ENCODE measurements at regions not wholly inside any gene's neighbourhood (a gene's known extent, or its start where the extent isn't known, plus 50 kb on each side); places are given as distances from the start of the nearest gene placed in this dataset.

DNA sequence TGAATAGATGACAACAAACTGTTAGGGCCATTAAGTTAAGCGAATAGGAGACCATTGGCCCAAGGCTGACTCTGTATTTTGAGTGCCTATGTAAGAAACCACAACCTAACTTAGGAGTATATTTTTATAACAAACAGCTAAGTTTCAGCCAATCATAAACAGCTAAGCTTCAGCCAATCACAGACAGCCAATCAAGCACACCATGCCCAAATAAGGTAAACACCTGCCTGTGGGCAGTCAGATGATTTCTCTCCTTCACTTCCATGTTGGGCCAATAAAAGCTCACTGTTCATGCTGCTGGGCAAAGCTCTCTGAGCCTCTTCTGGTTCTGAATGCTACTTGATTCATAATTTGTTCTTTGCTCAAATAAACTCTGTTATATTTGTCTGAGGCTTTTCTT is 344.6 kb downstream of the BTG1 start:
- peaks cover 4 to 9% of the 10 kb centered on the region in 2 donors for H3K9me3 ChIP-seq
- no peak overlapping the region for H3K4me3 ChIP-seq
- no peak for DNase-seq
- no peak for TF ChIP-seq EP300 (IDR thresholded peaks at IDR 0.05; ENCODE audit: low read depth)
- TF ChIP-seq POLR2A (IDR thresholded peaks at IDR 0.05), result no peak
- TF ChIP-seq CTCF (IDR thresholded peaks at IDR 0.05), result no peak
- no peak for TF ChIP-seq POLR2AphosphoS5 (IDR thresholded peaks at IDR 0.05)
- in situ Hi-C loops (cut with MboI; ENCODE audit: low pct_ligation_motif_present in 1 of 4, low pct_unique_long_range_greater_than_20kb in 1 of 4, low sequenced_read_pairs in 3 of 4) (loop anchor here in 3 of 4 donors (25.0 kb wide), 3 partner anchors 336 to 761 kb away; partner anchors contain the start of gene BTG1 (in 1 of the 3)), intact Hi-C loops (cut with DNase I; ENCODE audit: low total_unique reads) (no loop called here)
- no peak overlapping the region for H3K27ac ChIP-seq
- H3K27me3 ChIP-seq, result no peaks in the 10 kb centered on the region
- 93% methylated on average over 1 of the region's 1 CpG; no CpG with 5 or more reads in 1 of the 2 donors for WGBS, 2 donors (ENCODE audit: low coverage in 1 of 2)
- no peaks in the 10 kb centered on the region for H3K4me1 ChIP-seq
- H3K36me3 ChIP-seq, result no peaks in the 10 kb centered on the region

- Histone ChIP-seq H3K9me3 (no peaks in the 10 kb centered on the region), H3K27me3 (no peaks in the 10 kb centered on the region), H3K4me1 (no peaks in the 10 kb centered on the region), H3K4me3 (no peak overlapping the region), H3K27ac (no peak overlapping the region), H3K36me3 (no peaks in the 10 kb centered on the region)
- WGBS, 2 donors (ENCODE audit: low coverage in 1 of 2), result 80 to 93% methylated on average over 1 to 2 of the region's 2 CpGs
- in situ Hi-C loops (cut with MboI; ENCODE audit: low pct_ligation_motif_present in 1 of 4, low pct_unique_long_range_greater_than_20kb in 1 of 4, low sequenced_read_pairs in 3 of 4), result no loop called here
- no peak for DNase-seq
- TF ChIP-seq EP300 (IDR thresholded peaks at IDR 0.05; ENCODE audit: low read depth), result no peak
- no peak for TF ChIP-seq CTCF (IDR thresholded peaks at IDR 0.05)
- no peak for TF ChIP-seq POLR2A (IDR thresholded peaks at IDR 0.05)
- TF ChIP-seq POLR2AphosphoS5 (IDR thresholded peaks at IDR 0.05), result no peak
- intact Hi-C loops (cut with DNase I; ENCODE audit: low total_unique reads), result loop anchor here (10.0 kb wide), 1 partner anchor 1429 kb away; no protein-coding TSS in a partner anchor
These were observed 352.0 kb downstream of the BTG1 start for GRCh38 chr12:91793676-91794075.

GRCh38 chr12:91792597-91792996 is 353.0 kb downstream of the BTG1 start:
- in situ Hi-C loops (cut with MboI; ENCODE audit: low pct_ligation_motif_present in 1 of 4, low pct_unique_long_range_greater_than_20kb in 1 of 4, low sequenced_read_pairs in 3 of 4) (no loop called here), intact Hi-C loops (cut with DNase I; ENCODE audit: low total_unique reads) (loop anchor here (10.0 kb wide), 1 partner anchor 1428 kb away; no protein-coding TSS in a partner anchor)
- 91% methylated on average over 1 of the region's 1 CpG for WGBS, 2 donors (ENCODE audit: low coverage in 1 of 2)
- Histone ChIP-seq H3K4me3 (no peak overlapping the region), H3K36me3 (no peaks in the 10 kb centered on the region), H3K27me3 (no peaks in the 10 kb centered on the region), H3K9me3 (no peaks in the 10 kb centered on the region), H3K27ac (no peak overlapping the region), H3K4me1 (no peaks in the 10 kb centered on the region)
- no peak for DNase-seq
- TF ChIP-seq POLR2AphosphoS5 (IDR thresholded peaks at IDR 0.05), result no peak
- TF ChIP-seq EP300 (IDR thresholded peaks at IDR 0.05; ENCODE audit: low read depth), result no peak
- no peak for TF ChIP-seq POLR2A (IDR thresholded peaks at IDR 0.05)
- TF ChIP-seq CTCF (IDR thresholded peaks at IDR 0.05), result no peak

DNA sequence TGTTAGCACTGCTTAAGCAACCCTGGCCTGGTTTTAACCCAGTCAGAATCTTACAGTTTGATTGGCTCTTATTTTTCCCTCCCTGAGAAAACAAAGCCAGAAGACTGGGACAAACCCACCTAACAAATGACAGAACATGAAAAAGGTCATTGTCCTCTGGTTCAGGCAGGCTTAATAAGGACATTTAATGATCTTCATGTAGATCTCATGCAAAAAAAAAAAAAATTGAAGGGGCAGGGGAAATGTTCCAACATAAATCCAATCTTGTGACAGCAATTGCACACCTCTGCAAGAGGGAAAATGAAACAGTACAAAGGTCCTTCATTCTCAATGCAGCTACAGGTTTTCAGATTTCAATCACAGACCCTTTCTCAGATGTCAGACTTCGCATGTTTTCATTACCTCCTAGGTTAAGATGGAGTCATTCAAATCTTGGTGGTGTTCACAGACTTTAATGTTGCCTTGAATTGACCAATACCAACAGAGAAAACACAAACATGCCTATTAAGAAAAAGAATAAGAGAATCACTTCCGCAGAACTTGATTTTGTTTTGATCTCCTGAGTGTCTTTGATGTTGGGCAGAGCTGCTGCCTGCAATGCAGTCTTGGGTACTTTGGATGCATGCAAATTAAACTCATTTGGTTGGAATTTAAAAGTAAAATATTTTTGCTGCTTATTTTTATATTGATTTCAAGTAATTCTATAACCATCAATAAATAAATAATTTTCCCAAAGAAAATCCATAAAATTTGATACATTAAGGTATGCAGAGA is 359.0 kb downstream of the BTG1 start:
- in situ Hi-C loops (cut with MboI; ENCODE audit: low pct_ligation_motif_present in 1 of 4, low pct_unique_long_range_greater_than_20kb in 1 of 4, low sequenced_read_pairs in 3 of 4), result no loop called here
- no peaks in the 10 kb centered on the region for H3K4me1 ChIP-seq
- H3K4me3 ChIP-seq, result no peak overlapping the region
- H3K27me3 ChIP-seq, result no peaks in the 10 kb centered on the region
- H3K36me3 ChIP-seq, result no peaks in the 10 kb centered on the region
- H3K27ac ChIP-seq, result no peak overlapping the region
- DNase-seq, result no peak
- WGBS, 2 donors (ENCODE audit: low coverage in 1 of 2), result 76 to 82% methylated on average over 2 of the region's 2 CpGs
- intact Hi-C loops (cut with DNase I; ENCODE audit: low total_unique reads), result no loop called here
- no peaks in the 10 kb centered on the region for H3K9me3 ChIP-seq
- TF ChIP-seq EP300 (IDR thresholded peaks at IDR 0.05; ENCODE audit: low read depth), result no peak
- no peak for TF ChIP-seq POLR2AphosphoS5 (IDR thresholded peaks at IDR 0.05)
- TF ChIP-seq CTCF (IDR thresholded peaks at IDR 0.05), result no peak
- no peak for TF ChIP-seq POLR2A (IDR thresholded peaks at IDR 0.05)
